Left lung (tissue), 4 donors: ENCODE measurements at regions not wholly inside any gene's neighbourhood (a gene's known extent, or its start where the extent isn't known, plus 50 kb on each side); places are given as distances from the start of the nearest gene placed in this dataset.

Source experiments
- ATAC-seq: fragments of 200-7000 bp; cut with Tn5 transposase; one replicate; pipeline ENCODE4 v1.9.1; 2020; ENCODE audit warnings: moderate library complexity
- DNase-seq, 4 donors: peaks; one replicate each; pipeline ENCODE4 v3.0.0-alpha.2; 2013 to 2020
- H3K27ac ChIP-seq, 2 donors: fragments of 200-600 bp; sonication (generic) in 1 of 2; one replicate each; pipeline versions ENCODE4 v1.5.0 to v1.8.0; 2020 to 2021
- H3K27me3 ChIP-seq, 2 donors: fragments of 200-600 bp; sonication (generic) in 1 of 2; one replicate each; pipeline versions ENCODE4 v1.5.0 to v1.8.0; 2020 to 2021
- H3K36me3 ChIP-seq, 2 donors: fragments of 200-600 bp; sonication (generic) in 1 of 2; one replicate each; pipeline versions ENCODE4 v1.5.0 to v1.8.0; 2020 to 2021
- H3K4me1 ChIP-seq, 2 donors: fragments of 200-600 bp; one replicate each; pipeline ENCODE4 v1.8.0; 2021
- H3K4me3 ChIP-seq, 2 donors: fragments of 200-600 bp; sonication (generic) in 1 of 2; one replicate each; pipeline versions ENCODE4 v1.5.0 to v1.8.0; 2020 to 2021; ENCODE audit warnings: mild to moderate bottlenecking in 1 of 2
- H3K9me3 ChIP-seq, 2 donors: fragments of 200-600 bp; sonication (generic) in 1 of 2; one replicate each; pipeline versions ENCODE4 v1.5.0 to v1.8.0; 2020 to 2021
- intact Hi-C, 2 donors: fragments of 100-400 bp; cut with DNase I; formaldehyde crosslinking; loops; one replicate each; pipeline versions ENCODE4 v1.11.2 to v1.14.2; 2022
- TF ChIP-seq, protein P1 (sequence below), 2 donors: fragments of 200-600 bp; sonication (generic) in 1 of 2; IDR thresholded peaks; one replicate each; pipeline versions ENCODE4 v1.5.0 to v1.8.0; 2021; ENCODE audit warnings: antibody characterized with exemption in 2 of 2
- donor health status: DM: no; HTN: yes; CAD: no.
- donor health status: DM: no; HTN: no; CAD: no.

DNA sequence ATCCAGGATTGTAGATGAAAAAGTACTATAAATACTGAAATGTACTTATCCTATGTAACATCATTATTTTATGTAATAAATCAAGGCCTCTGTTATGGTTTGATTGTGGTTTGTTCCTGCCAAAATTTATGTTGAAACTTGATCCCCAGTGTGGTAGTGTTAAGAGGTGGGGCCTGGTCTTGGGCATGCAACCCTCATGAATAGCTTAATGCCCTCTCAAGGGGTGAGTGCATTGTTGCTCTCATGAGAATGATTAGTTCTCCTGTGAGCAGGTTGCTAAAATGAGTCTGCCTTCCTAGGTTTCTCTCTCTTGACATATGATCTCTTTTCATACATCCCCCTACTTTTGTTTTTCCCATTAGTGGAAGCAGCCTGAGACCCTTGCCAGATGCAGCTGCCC is 915.4 kb downstream of the TSN start:
- ATAC-seq: no peak
- H3K4me1 ChIP-seq: no peaks in the 10 kb centered on the region
- intact Hi-C loops: no loop called here

DNA sequence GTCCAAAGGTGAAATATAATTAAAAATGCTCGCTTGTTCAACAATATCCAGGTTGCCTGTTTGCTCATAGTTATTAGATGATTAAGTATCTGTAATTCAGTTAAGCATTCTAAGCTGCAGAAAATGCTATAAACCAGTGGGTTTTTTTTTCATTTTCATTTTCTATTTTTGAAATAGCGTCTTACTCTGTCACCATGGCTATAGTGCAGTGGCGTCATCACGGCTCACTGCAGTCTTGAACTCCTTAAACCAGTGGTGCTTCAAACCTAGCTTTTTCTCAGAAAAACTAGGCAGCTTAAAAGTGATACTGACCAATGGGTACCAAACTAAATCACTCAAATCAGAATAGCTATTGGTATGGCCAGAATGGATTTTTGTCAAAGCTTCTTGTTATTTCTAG is 925.2 kb downstream of the TSN start:
- no peak for DNase-seq
- no peak overlapping the region for H3K4me3 ChIP-seq
- no peak for ATAC-seq
- intact Hi-C loops: no loop called here
- H3K27me3 ChIP-seq: no peaks in the 10 kb centered on the region
- H3K9me3 ChIP-seq: peaks cover 0 to 5% of the 10 kb centered on the region in 2 donors
- H3K36me3 ChIP-seq: no peaks in the 10 kb centered on the region
- TF ChIP-seq, protein P1, sequence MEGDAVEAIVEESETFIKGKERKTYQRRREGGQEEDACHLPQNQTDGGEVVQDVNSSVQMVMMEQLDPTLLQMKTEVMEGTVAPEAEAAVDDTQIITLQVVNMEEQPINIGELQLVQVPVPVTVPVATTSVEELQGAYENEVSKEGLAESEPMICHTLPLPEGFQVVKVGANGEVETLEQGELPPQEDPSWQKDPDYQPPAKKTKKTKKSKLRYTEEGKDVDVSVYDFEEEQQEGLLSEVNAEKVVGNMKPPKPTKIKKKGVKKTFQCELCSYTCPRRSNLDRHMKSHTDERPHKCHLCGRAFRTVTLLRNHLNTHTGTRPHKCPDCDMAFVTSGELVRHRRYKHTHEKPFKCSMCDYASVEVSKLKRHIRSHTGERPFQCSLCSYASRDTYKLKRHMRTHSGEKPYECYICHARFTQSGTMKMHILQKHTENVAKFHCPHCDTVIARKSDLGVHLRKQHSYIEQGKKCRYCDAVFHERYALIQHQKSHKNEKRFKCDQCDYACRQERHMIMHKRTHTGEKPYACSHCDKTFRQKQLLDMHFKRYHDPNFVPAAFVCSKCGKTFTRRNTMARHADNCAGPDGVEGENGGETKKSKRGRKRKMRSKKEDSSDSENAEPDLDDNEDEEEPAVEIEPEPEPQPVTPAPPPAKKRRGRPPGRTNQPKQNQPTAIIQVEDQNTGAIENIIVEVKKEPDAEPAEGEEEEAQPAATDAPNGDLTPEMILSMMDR (IDR thresholded peaks at IDR 0.05): no peak
- no peak overlapping the region for H3K27ac ChIP-seq
- no peaks in the 10 kb centered on the region for H3K4me1 ChIP-seq

More for the DNA sequence above, 915.4 kb downstream of the TSN start:
- no peaks in the 10 kb centered on the region for H3K27me3 ChIP-seq
- H3K4me3 ChIP-seq: no peak overlapping the region
- no peak overlapping the region for H3K27ac ChIP-seq
- H3K9me3 ChIP-seq: no peaks in the 10 kb centered on the region
- DNase-seq: no peak
- no peaks in the 10 kb centered on the region for H3K36me3 ChIP-seq
- TF ChIP-seq, protein P1 (IDR thresholded peaks at IDR 0.05): no peak

DNA sequence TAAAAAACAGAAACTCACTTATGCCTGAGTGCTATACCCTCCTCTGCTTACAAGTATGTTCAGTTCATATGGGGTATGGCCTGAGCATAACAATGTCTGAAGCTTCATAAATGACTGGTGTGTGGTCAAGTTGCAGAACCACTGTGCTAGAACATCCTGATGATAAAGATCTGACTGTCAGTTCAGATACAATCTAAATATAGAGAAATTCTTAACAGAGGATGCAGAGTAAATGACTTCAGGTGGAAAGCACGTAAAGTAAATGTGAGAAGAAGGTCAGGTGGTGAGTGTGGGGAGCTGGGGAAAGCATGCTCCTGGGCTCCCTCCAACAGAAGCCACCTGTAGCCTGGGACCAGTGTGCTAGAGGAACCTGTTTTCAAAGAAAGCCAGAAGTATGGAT is 926.2 kb downstream of the TSN start:
- H3K9me3 ChIP-seq: peaks cover 0 to under 1% of the 10 kb centered on the region in 2 donors
- no peaks in the 10 kb centered on the region for H3K27me3 ChIP-seq
- no peak overlapping the region for H3K27ac ChIP-seq
- no peaks in the 10 kb centered on the region for H3K36me3 ChIP-seq
- ATAC-seq (no peak), DNase-seq (no peak)
- no peak overlapping the region for H3K4me3 ChIP-seq
- intact Hi-C loops: no loop called here
- TF ChIP-seq, protein P1 (IDR thresholded peaks at IDR 0.05): no peak
- no peaks in the 10 kb centered on the region for H3K4me1 ChIP-seq

DNA sequence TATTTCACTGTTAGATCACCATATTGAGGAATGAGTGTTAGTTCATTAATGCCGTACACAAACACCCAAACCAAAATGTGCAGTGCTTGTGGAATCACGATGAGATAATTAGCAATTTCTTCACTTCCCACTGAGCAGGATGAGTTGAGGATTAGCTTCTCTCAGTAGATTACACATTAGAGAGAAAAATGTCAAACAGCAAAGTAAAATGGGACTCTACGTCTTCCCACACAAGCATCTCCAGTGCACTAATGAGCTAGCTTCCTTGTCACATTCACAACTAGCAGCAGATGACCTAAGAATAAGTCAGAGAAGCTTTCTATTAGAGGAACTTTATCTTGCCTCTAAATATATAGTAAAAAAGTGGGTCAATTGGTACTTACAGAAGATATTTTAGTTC is 926.9 kb downstream of the TSN start:
- no peak overlapping the region for H3K27ac ChIP-seq
- intact Hi-C loops: no loop called here

DNA sequence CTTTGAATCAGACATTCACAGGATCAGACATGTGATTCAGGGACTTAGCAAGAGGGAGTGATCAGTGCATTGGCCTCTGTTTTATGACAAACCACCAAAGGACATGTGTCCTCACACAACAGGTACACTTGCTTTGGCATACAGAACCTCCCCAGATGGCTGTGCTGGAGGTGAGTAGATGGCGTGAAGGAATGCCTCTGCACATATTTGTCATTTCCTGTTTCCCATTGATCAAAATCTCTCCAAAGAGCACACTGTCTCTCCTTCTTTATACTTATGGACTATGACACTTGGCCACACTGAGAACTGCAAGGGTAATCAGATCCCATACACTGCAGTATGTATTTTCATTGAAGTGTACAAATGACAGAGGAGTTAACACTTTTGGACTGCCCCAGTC is 927.6 kb downstream of the TSN start:
- ATAC-seq (no peak), DNase-seq (no peak)
- Histone ChIP-seq H3K27ac (no peak overlapping the region), H3K4me3 (no peak overlapping the region), H3K36me3 (no peaks in the 10 kb centered on the region), H3K9me3 (no peaks in the 10 kb centered on the region), H3K27me3 (no peaks in the 10 kb centered on the region), H3K4me1 (no peaks in the 10 kb centered on the region)
- intact Hi-C loops: no loop called here
- TF ChIP-seq, protein P1 (IDR thresholded peaks at IDR 0.05): no peak

More for the DNA sequence above, 926.9 kb downstream of the TSN start:
- TF ChIP-seq, protein P1 (IDR thresholded peaks at IDR 0.05): no peak
- no peak for DNase-seq
- ATAC-seq: no peak
- Histone ChIP-seq H3K4me1 (no peaks in the 10 kb centered on the region), H3K27me3 (no peaks in the 10 kb centered on the region), H3K36me3 (no peaks in the 10 kb centered on the region), H3K4me3 (no peak overlapping the region), H3K9me3 (no peaks in the 10 kb centered on the region)
